ENCODE measurements at regions not wholly inside any gene's neighbourhood (a gene's known extent, or its start where the extent isn't known, plus 50 kb on each side); places are given as distances from the start of the nearest gene placed in this dataset.

DNA sequence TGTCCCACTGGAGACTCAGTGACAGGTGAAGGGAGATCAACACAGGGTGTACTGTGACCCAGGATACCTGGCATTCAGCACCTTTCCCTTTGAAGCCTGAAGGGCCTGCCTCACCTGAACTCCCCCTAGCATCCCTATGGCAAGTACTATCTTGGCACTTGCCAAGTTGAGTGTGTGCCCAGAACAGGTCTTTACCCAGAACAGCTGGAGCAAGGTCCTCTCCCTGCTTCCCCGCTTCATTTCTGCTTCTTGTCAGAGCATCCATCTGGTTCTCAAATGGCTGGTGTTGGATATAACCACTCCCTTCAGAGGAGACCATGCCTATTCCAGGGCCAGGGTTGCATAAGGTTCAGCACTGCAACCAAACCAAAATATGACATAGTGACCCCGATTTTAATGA lies 73.0 kb downstream of the FAM43A start:
- H3K27me3 ChIP-seq (ENCODE audit: insufficient read depth, insufficient read length), result no peaks in the 10 kb centered on the region
- H3K36me3 ChIP-seq (ENCODE audit: insufficient read depth, insufficient read length, low read length), result no peaks in the 10 kb centered on the region
- H3K9me3 ChIP-seq (ENCODE audit: insufficient read depth, low read length), result no peaks in the 10 kb centered on the region
- peaks cover 12% of the 10 kb centered on the region for H3K4me1 ChIP-seq (ENCODE audit: insufficient read depth, insufficient read length)
- no peak overlapping the region for H3K4me3 ChIP-seq (ENCODE audit: insufficient read length, low read depth)
- H3K9ac ChIP-seq (ENCODE audit: insufficient read length, low read depth), result no peak overlapping the region
- no peak for DNase-seq (ENCODE audit: low read depth, low spot score)
- TF ChIP-seq SUZ12 (IDR thresholded peaks at IDR 0.05; ENCODE audit: extremely low read depth, insufficient read depth, insufficient read length), result no peak
- TF ChIP-seq ZNF274 (IDR thresholded peaks at IDR 0.05; ENCODE audit: low read depth, low read length), result no peak
- no peak for TF ChIP-seq YY1 (IDR thresholded peaks at IDR 0.05; ENCODE audit: insufficient read depth, insufficient read length)

DNA sequence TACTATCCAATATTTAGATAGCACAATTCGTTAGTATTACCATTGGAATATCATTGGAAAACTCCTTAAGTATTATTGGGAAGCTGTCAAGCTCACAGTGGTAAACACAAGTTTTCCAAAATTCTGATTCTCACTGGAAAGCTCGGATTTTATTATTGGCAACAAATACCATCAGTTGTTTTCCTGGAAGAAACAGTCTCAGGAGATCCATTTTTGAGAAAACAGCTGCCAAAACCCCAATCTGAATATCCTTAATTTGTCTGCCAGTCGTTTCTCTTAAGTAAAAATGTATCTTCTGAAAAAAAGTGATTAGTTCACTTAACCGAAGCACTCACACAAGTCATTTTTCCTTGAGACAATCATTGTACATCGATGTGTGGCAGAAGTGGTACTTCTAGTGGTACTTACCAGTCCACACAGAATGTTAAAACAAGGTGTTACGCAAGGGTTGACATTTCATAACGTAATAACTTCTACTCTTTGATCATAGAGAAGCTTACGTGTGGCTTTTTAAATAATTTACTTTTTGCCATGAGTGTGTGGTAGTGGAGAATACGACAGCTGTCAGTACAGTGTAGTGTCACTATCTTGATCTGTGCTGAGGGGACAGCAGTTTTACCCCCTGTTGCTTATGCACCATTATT lies 74.9 kb downstream of the FAM43A start:
- no peak for DNase-seq (ENCODE audit: low read depth, low spot score)
- no peak overlapping the region for H3K9ac ChIP-seq (ENCODE audit: insufficient read length, low read depth)
- TF ChIP-seq SUZ12 (IDR thresholded peaks at IDR 0.05; ENCODE audit: extremely low read depth, insufficient read depth, insufficient read length), result no peak
- no peak for TF ChIP-seq YY1 (IDR thresholded peaks at IDR 0.05; ENCODE audit: insufficient read depth, insufficient read length)
- TF ChIP-seq ZNF274 (IDR thresholded peaks at IDR 0.05; ENCODE audit: low read depth, low read length), result no peak
- H3K4me3 ChIP-seq (ENCODE audit: insufficient read length, low read depth), result no peak overlapping the region
- H3K4me1 ChIP-seq (ENCODE audit: insufficient read depth, insufficient read length), result peaks cover 7% of the 10 kb centered on the region
- no peaks in the 10 kb centered on the region for H3K9me3 ChIP-seq (ENCODE audit: insufficient read depth, low read length)
- no peaks in the 10 kb centered on the region for H3K36me3 ChIP-seq (ENCODE audit: insufficient read depth, insufficient read length, low read length)
- H3K27me3 ChIP-seq (ENCODE audit: insufficient read depth, insufficient read length), result no peaks in the 10 kb centered on the region

DNA sequence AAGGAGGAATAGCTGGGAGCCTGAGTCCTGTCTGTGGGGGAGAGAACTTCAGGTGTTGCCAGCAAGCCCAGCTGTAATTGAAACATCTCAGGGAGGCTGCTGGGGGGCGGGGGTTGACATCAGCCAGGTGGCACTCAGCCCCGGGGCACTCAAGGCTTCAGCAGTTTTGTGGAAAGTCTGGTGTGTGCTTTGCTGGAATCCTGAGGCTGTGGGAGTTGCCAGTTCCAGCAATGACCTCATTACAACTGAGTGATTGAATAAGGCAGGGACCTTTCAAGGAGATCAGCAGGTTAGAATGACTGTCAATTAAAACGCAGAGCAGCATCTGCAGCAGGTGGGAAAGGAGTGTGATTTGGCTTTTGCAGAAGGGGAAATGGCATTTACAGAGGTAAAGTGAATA lies 75.7 kb downstream of the FAM43A start:
- Histone ChIP-seq H3K4me3 (ENCODE audit: insufficient read length, low read depth) (no peak overlapping the region), H3K36me3 (ENCODE audit: insufficient read depth, insufficient read length, low read length) (no peaks in the 10 kb centered on the region), H3K27me3 (ENCODE audit: insufficient read depth, insufficient read length) (no peaks in the 10 kb centered on the region), H3K9ac (ENCODE audit: insufficient read length, low read depth) (no peak overlapping the region), H3K9me3 (ENCODE audit: insufficient read depth, low read length) (no peaks in the 10 kb centered on the region), H3K4me1 (ENCODE audit: insufficient read depth, insufficient read length) (peaks cover 7% of the 10 kb centered on the region)
- no peak for DNase-seq (ENCODE audit: low read depth, low spot score)
- TF ChIP-seq ZNF274 (IDR thresholded peaks at IDR 0.05; ENCODE audit: low read depth, low read length) (no peak), YY1 (IDR thresholded peaks at IDR 0.05; ENCODE audit: insufficient read depth, insufficient read length) (no peak), SUZ12 (IDR thresholded peaks at IDR 0.05; ENCODE audit: extremely low read depth, insufficient read depth, insufficient read length) (no peak)

DNA sequence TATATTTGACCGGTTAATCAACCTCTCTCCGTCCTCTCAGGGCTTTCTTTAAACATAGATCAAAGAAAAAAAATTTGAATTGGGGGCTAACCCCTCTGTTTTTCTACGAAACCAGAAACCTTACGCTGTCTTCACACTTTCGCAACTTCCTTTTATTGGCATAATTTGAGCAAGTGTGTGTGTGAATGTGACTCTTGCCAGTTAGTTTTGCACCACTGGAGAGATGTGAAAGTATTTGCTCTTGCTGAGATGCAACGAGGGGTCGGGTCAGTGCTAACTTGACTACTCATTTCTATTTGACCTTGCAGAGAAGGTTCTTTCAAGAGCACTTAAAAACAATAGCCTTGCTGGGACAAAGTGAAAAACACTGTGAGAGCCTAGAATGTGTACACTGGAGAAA lies 81.2 kb downstream of the FAM43A start:
- Histone ChIP-seq H3K27me3 (ENCODE audit: insufficient read depth, insufficient read length) (peaks cover 6% of the 10 kb centered on the region), H3K4me1 (ENCODE audit: insufficient read depth, insufficient read length) (peaks cover 3% of the 10 kb centered on the region), H3K9ac (ENCODE audit: insufficient read length, low read depth) (no peak overlapping the region), H3K9me3 (ENCODE audit: insufficient read depth, low read length) (no peaks in the 10 kb centered on the region), H3K4me3 (ENCODE audit: insufficient read length, low read depth) (no peak overlapping the region), H3K36me3 (ENCODE audit: insufficient read depth, insufficient read length, low read length) (no peaks in the 10 kb centered on the region)
- TF ChIP-seq YY1 (IDR thresholded peaks at IDR 0.05; ENCODE audit: insufficient read depth, insufficient read length) (no peak), ZNF274 (IDR thresholded peaks at IDR 0.05; ENCODE audit: low read depth, low read length) (no peak), SUZ12 (IDR thresholded peaks at IDR 0.05; ENCODE audit: extremely low read depth, insufficient read depth, insufficient read length) (no peak)
- DNase-seq (ENCODE audit: low read depth, low spot score), result no peak

GRCh38 chr3:194767446-194768207 lies 81.9 kb downstream of the FAM43A start:
- Histone ChIP-seq H3K9ac (ENCODE audit: insufficient read length, low read depth) (no peak overlapping the region), H3K4me1 (ENCODE audit: insufficient read depth, insufficient read length) (peaks cover 2% of the 10 kb centered on the region), H3K4me3 (ENCODE audit: insufficient read length, low read depth) (no peak overlapping the region), H3K9me3 (ENCODE audit: insufficient read depth, low read length) (no peaks in the 10 kb centered on the region), H3K36me3 (ENCODE audit: insufficient read depth, insufficient read length, low read length) (no peaks in the 10 kb centered on the region), H3K27me3 (ENCODE audit: insufficient read depth, insufficient read length) (peaks cover 6% of the 10 kb centered on the region)
- DNase-seq (ENCODE audit: low read depth, low spot score), result no peak
- no peak for TF ChIP-seq SUZ12 (IDR thresholded peaks at IDR 0.05; ENCODE audit: extremely low read depth, insufficient read depth, insufficient read length)
- no peak for TF ChIP-seq ZNF274 (IDR thresholded peaks at IDR 0.05; ENCODE audit: low read depth, low read length)
- TF ChIP-seq YY1 (IDR thresholded peaks at IDR 0.05; ENCODE audit: insufficient read depth, insufficient read length), result no peak

- H3K9me3 ChIP-seq (ENCODE audit: insufficient read depth, low read length), result no peaks in the 10 kb centered on the region
Observed at GRCh38 chr3:194768586-194768985, 82.9 kb downstream of the FAM43A start.

DNA sequence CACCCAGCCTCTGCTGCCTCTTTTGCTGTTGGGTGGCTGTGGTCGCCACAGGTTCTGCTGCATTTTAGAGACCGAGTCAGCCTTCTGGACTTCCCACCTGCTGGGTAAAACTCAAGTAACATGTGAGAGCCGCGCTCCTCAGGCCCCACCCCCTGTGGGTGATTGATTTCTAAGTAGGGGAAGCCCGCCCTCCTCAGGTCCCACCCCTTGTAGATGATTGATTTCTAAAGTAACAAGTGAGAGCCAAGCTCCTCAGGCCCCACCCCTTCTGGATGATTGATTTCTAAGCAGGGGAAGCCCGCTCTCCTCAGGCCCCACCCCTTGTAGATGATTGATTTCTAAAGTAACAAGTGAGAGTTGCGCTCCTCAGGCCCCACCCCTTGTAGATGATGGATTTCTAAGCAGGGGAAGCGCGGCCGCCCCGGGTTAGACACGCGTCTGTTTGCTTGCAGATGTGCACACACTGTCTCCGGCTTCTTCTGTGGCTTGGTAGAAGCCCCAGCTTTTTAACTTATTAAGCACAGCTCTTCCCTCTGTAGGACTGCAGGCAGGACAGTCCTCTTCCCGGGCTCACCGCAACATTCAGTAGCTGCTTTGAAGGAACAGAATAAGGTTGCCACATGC lies 83.4 kb downstream of the FAM43A start:
- no peaks in the 10 kb centered on the region for H3K9me3 ChIP-seq (ENCODE audit: insufficient read depth, low read length)
- no peak for TF ChIP-seq SUZ12 (IDR thresholded peaks at IDR 0.05; ENCODE audit: extremely low read depth, insufficient read depth, insufficient read length)
- TF ChIP-seq ZNF274 (IDR thresholded peaks at IDR 0.05; ENCODE audit: low read depth, low read length), result no peak
- no peak for TF ChIP-seq YY1 (IDR thresholded peaks at IDR 0.05; ENCODE audit: insufficient read depth, insufficient read length)
- H3K4me3 ChIP-seq (ENCODE audit: insufficient read length, low read depth), result peak overlapping the region; percentile 58
- peaks cover 6% of the 10 kb centered on the region for H3K27me3 ChIP-seq (ENCODE audit: insufficient read depth, insufficient read length)
- peak overlapping the region; percentile 80 for H3K9ac ChIP-seq (ENCODE audit: insufficient read length, low read depth)
- H3K4me1 ChIP-seq (ENCODE audit: insufficient read depth, insufficient read length), result peaks cover 2% of the 10 kb centered on the region
- H3K36me3 ChIP-seq (ENCODE audit: insufficient read depth, insufficient read length, low read length), result no peaks in the 10 kb centered on the region
- DNase-seq (ENCODE audit: low read depth, low spot score), result peak; percentile 98

More at GRCh38 chr3:194768586-194768985, 82.9 kb downstream of the FAM43A start:
- H3K36me3 ChIP-seq (ENCODE audit: insufficient read depth, insufficient read length, low read length), result no peaks in the 10 kb centered on the region
- H3K27me3 ChIP-seq (ENCODE audit: insufficient read depth, insufficient read length), result peaks cover 6% of the 10 kb centered on the region
- TF ChIP-seq YY1 (IDR thresholded peaks at IDR 0.05; ENCODE audit: insufficient read depth, insufficient read length), result no peak
- H3K9ac ChIP-seq (ENCODE audit: insufficient read length, low read depth), result no peak overlapping the region
- peaks cover 2% of the 10 kb centered on the region for H3K4me1 ChIP-seq (ENCODE audit: insufficient read depth, insufficient read length)
- no peak overlapping the region for H3K4me3 ChIP-seq (ENCODE audit: insufficient read length, low read depth)
- DNase-seq (ENCODE audit: low read depth, low spot score), result no peak

Data from NT2/D1 (cell line).